ENCODE measurements at regions not wholly inside any gene's neighbourhood (a gene's known extent, or its start where the extent isn't known, plus 50 kb on each side); places are given as distances from the start of the nearest gene placed in this dataset.

- Histone ChIP-seq H3K4me1 (no peaks in the 10 kb centered on the region), H3K27ac (no peak overlapping the region), H3K9me3 (no peaks in the 10 kb centered on the region), H3K4me3 (no peak overlapping the region), H3K36me3 (no peaks in the 10 kb centered on the region), H3K27me3 (no peaks in the 10 kb centered on the region)
- ATAC-seq (ENCODE audit: low FRiP score in 2 of 2) (no peak), DNase-seq (no peak)
- no peak for TF ChIP-seq EP300 (IDR thresholded peaks at IDR 0.05)
- no peak for TF ChIP-seq POLR2A (IDR thresholded peaks at IDR 0.05)
- TF ChIP-seq CTCF (IDR thresholded peaks at IDR 0.05): no peak
- no peak for TF ChIP-seq POLR2AphosphoS5 (IDR thresholded peaks at IDR 0.05)
- WGBS, 2 donors: 96 to 98% methylated on average over 2 of the region's 2 CpGs
Measured at GRCh38 chr12:91786499-91787272, 359.0 kb downstream of the BTG1 start.

GRCh38 chr12:91785655-91786498 is 359.8 kb downstream of the BTG1 start:
- no peak overlapping the region for H3K27ac ChIP-seq
- no peak for TF ChIP-seq POLR2AphosphoS5 (IDR thresholded peaks at IDR 0.05)
- TF ChIP-seq CTCF (IDR thresholded peaks at IDR 0.05): no peak
- TF ChIP-seq EP300 (IDR thresholded peaks at IDR 0.05): no peak
- TF ChIP-seq POLR2A (IDR thresholded peaks at IDR 0.05): no peak
- no peaks in the 10 kb centered on the region for H3K27me3 ChIP-seq
- no peak for DNase-seq
- no peaks in the 10 kb centered on the region for H3K36me3 ChIP-seq
- no peaks in the 10 kb centered on the region for H3K9me3 ChIP-seq
- 75 to 77% methylated on average over 6 of the region's 6 CpGs for WGBS, 2 donors
- H3K4me3 ChIP-seq: no peak overlapping the region
- ATAC-seq (ENCODE audit: low FRiP score in 2 of 2): no peak
- H3K4me1 ChIP-seq: no peaks in the 10 kb centered on the region

- Histone ChIP-seq H3K4me3 (no peak overlapping the region), H3K9me3 (no peaks in the 10 kb centered on the region), H3K36me3 (no peaks in the 10 kb centered on the region), H3K4me1 (peaks cover 0 to 13% (median 8%) of the 10 kb centered on the region in 4 donors), H3K27ac (no peak overlapping the region), H3K27me3 (no peaks in the 10 kb centered on the region)
- DNase-seq (no peak), ATAC-seq (ENCODE audit: low FRiP score in 2 of 2) (no peak)
- WGBS, 2 donors: 93 to 97% methylated on average over 2 of the region's 2 CpGs
- TF ChIP-seq POLR2AphosphoS5 (IDR thresholded peaks at IDR 0.05) (no peak), POLR2A (IDR thresholded peaks at IDR 0.05) (no peak), CTCF (IDR thresholded peaks at IDR 0.05) (no peak), EP300 (IDR thresholded peaks at IDR 0.05) (no peak)
Measured at GRCh38 chr12:91781114-91781513, 364.5 kb downstream of the BTG1 start.

GRCh38 chr12:91778938-91779400 is 366.7 kb downstream of the BTG1 start:
- Histone ChIP-seq H3K9me3 (no peaks in the 10 kb centered on the region), H3K36me3 (no peaks in the 10 kb centered on the region), H3K4me1 (peaks cover 0 to 13% (median 8%) of the 10 kb centered on the region in 4 donors), H3K27me3 (no peaks in the 10 kb centered on the region), H3K4me3 (no peak overlapping the region), H3K27ac (peak overlapping the region in 1 of 4 donors; percentile 69)
- DNase-seq: peak in 1 of 2 donors; percentile 20
- peak; percentile 63 to 93 for ATAC-seq (ENCODE audit: low FRiP score in 2 of 2)
- 56 to 60% methylated on average over 6 of the region's 6 CpGs for WGBS, 2 donors
- TF ChIP-seq EP300 (IDR thresholded peaks at IDR 0.05): no peak
- no peak for TF ChIP-seq CTCF (IDR thresholded peaks at IDR 0.05)
- TF ChIP-seq POLR2A (IDR thresholded peaks at IDR 0.05): no peak
- peak in 1 of 2 donors; percentile 64 for TF ChIP-seq POLR2AphosphoS5 (IDR thresholded peaks at IDR 0.05)
